ENCODE measurements at regions not wholly inside any gene's neighbourhood (a gene's known extent, or its start where the extent isn't known, plus 50 kb on each side); places are given as distances from the start of the nearest gene placed in this dataset.
A peak's percentile ranks its signal among the peaks of the same experiment; 100 is the strongest.

- no peaks in the 10 kb centered on the region; the same call in none of the 2 replicates for H3K27me3 ChIP-seq (replicated peaks; ENCODE audit: control insufficient read depth, insufficient read depth, low read length)
- ChIA-PET POLR2A (no interaction called here), CTCF (no interaction called here)
These were observed 375.8 kb downstream of the INSIG2 start for GRCh38 chr2:118464046-118464445.

GRCh38 chr2:118460425-118460824, 372.2 kb downstream of the INSIG2 start:
- Mint-ChIP-seq H3K27me3 (ENCODE audit: insufficient read depth, unreplicated experiment) (peaks cover 24% of the 10 kb centered on the region), H3K4me3 (ENCODE audit: unreplicated experiment) (no peak overlapping the region), H3K9me3 (ENCODE audit: unreplicated experiment) (no peaks in the 10 kb centered on the region), H3K4me1 (ENCODE audit: low read depth, unreplicated experiment) (no peaks in the 10 kb centered on the region), H3K36me3 (ENCODE audit: insufficient read depth, unreplicated experiment) (no peaks in the 10 kb centered on the region), H3K27ac (ENCODE audit: unreplicated experiment) (no peak overlapping the region)
- no peaks in the 10 kb centered on the region for H3K36me3 ChIP-seq (ENCODE audit: control insufficient read depth, insufficient read depth, low read length)
- no peak overlapping the region for H3K4me3 ChIP-seq (ENCODE audit: low read depth, low read length)
- no TSS peak for BruUV-seq (replicated peaks)
- POLR2A ChIA-PET, result no interaction called here
- CTCF ChIA-PET, result no interaction called here
- no peak for DNase-seq
- no peaks in the 10 kb centered on the region for H3K4me1 ChIP-seq
- no peak for TF ChIP-seq CTCF (IDR thresholded peaks at IDR 0.05; ENCODE audit: insufficient read depth in 1 of 2, low read depth in 1 of 2, low read length in 1 of 2, severe bottlenecking in 1 of 2, unreplicated experiment in 1 of 2)
- H3K9me3 ChIP-seq, result no peaks in the 10 kb centered on the region
- no peaks in the 10 kb centered on the region for H3K27me3 ChIP-seq (replicated peaks; ENCODE audit: control insufficient read depth, insufficient read depth, low read length)
- intact Hi-C loops (cut with micrococcal nuclease; ENCODE audit: unreplicated experiment), result no loop called here

More at GRCh38 chr2:118464046-118464445, 375.8 kb downstream of the INSIG2 start:
- Mint-ChIP-seq H3K4me3 (ENCODE audit: unreplicated experiment) (no peak overlapping the region), H3K4me1 (ENCODE audit: low read depth, unreplicated experiment) (no peaks in the 10 kb centered on the region), H3K27me3 (ENCODE audit: insufficient read depth, unreplicated experiment) (peaks cover 26% of the 10 kb centered on the region), H3K27ac (ENCODE audit: unreplicated experiment) (no peak overlapping the region), H3K9me3 (ENCODE audit: unreplicated experiment) (no peaks in the 10 kb centered on the region), H3K36me3 (ENCODE audit: insufficient read depth, unreplicated experiment) (no peaks in the 10 kb centered on the region)
- H3K4me3 ChIP-seq (ENCODE audit: low read depth, low read length), result no peak overlapping the region
- TF ChIP-seq CTCF (IDR thresholded peaks at IDR 0.05; ENCODE audit: insufficient read depth in 1 of 2, low read depth in 1 of 2, low read length in 1 of 2, severe bottlenecking in 1 of 2, unreplicated experiment in 1 of 2), result no peak
- H3K36me3 ChIP-seq (ENCODE audit: control insufficient read depth, insufficient read depth, low read length), result no peaks in the 10 kb centered on the region
- no peaks in the 10 kb centered on the region for H3K9me3 ChIP-seq
- DNase-seq, result no peak
- no peaks in the 10 kb centered on the region for H3K4me1 ChIP-seq
- intact Hi-C loops (cut with micrococcal nuclease; ENCODE audit: unreplicated experiment), result no loop called here
- BruUV-seq (replicated peaks), result no TSS peak

GRCh38 chr2:118459426-118459825, 371.2 kb downstream of the INSIG2 start:
- H3K36me3 Mint-ChIP-seq (ENCODE audit: insufficient read depth, unreplicated experiment), result no peaks in the 10 kb centered on the region
- POLR2A ChIA-PET, result no interaction called here
- Histone ChIP-seq H3K27me3 (replicated peaks; ENCODE audit: control insufficient read depth, insufficient read depth, low read length) (no peaks in the 10 kb centered on the region), H3K4me1 (no peaks in the 10 kb centered on the region), H3K9me3 (no peaks in the 10 kb centered on the region), H3K36me3 (ENCODE audit: control insufficient read depth, insufficient read depth, low read length) (no peaks in the 10 kb centered on the region), H3K4me3 (ENCODE audit: low read depth, low read length) (no peak overlapping the region)
- H3K9me3 Mint-ChIP-seq (ENCODE audit: unreplicated experiment), result no peaks in the 10 kb centered on the region
- H3K27ac Mint-ChIP-seq (ENCODE audit: unreplicated experiment), result no peak overlapping the region
- no TSS peak for BruUV-seq (replicated peaks)
- CTCF ChIA-PET, result no interaction called here
- TF ChIP-seq CTCF (IDR thresholded peaks at IDR 0.05; ENCODE audit: insufficient read depth in 1 of 2, low read depth in 1 of 2, low read length in 1 of 2, severe bottlenecking in 1 of 2, unreplicated experiment in 1 of 2), result peak; percentile 29 to 43
- H3K4me1 Mint-ChIP-seq (ENCODE audit: low read depth, unreplicated experiment), result no peaks in the 10 kb centered on the region
- no peak for DNase-seq
- peaks cover 25% of the 10 kb centered on the region for H3K27me3 Mint-ChIP-seq (ENCODE audit: insufficient read depth, unreplicated experiment)
- intact Hi-C loops (cut with micrococcal nuclease; ENCODE audit: unreplicated experiment), result no loop called here
- H3K4me3 Mint-ChIP-seq (ENCODE audit: unreplicated experiment), result no peak overlapping the region

Measured in Caco-2 (cell line).